A549 (cell line): ENCODE measurements at regions not wholly inside any gene's neighbourhood (a gene's known extent, or its start where the extent isn't known, plus 50 kb on each side); places are given as distances from the start of the nearest gene placed in this dataset.

ENCODE experiments used
- ATAC-seq, 2 experiments: fragments of 200-7000 bp in 1 of 2; fragments of >200 bp in 1 of 2; cut with Nextera tagmentation in 1 of 2; cut with Tn5 transposase in 1 of 2; 3 replicates each; pipeline versions ENCODE4 v1.8.0 to v1.9.1; 2018 to 2020; ENCODE audit warnings: mild to moderate bottlenecking in 1 of 2, moderate library complexity in 1 of 2
- CTCF ChIA-PET: fragments of 300-600 bp; sonication (Branson Sonifier 250); formaldehyde crosslinking; extraction: SDS; loops from one replicate; lab custom pipeline; 2021; ENCODE audit warnings: antibody characterized with exemption, inconsistent platforms; lab: Yijun Ruan, JAX
- POLR2A ChIA-PET: fragments of 350-600 bp; formaldehyde crosslinking; extraction: SDS; loops from one replicate; lab custom pipeline; 2021; ENCODE audit warnings: antibody characterized with exemption, inconsistent platforms; lab: Yijun Ruan, JAX
- DNase-seq, 2 experiments: peaks; one replicate each; pipeline versions ENCODE4 v3.0.0 to v3.0.0-alpha.2; 2011 to 2016; ENCODE audit warnings: low read depth in 1 of 2, low spot score in 1 of 2
- FAIRE-seq: peaks from 2 replicates; lab custom pipeline; 2011; peaks lifted over from hg19 to GRCh38; lab: Jason Lieb, UNC
- H3K27ac ChIP-seq, 2 experiments: fragments of >200 bp; sonication (Bioruptor Twin); formaldehyde crosslinking; 3 replicates each; pipeline ENCODE4 v1.5.1; 2016 to 2017
- H3K4me1 ChIP-seq: fragments of >200 bp; sonication (Bioruptor Twin); formaldehyde crosslinking; 3 replicates; pipeline ENCODE4 v1.6.1; 2016
- H3K4me2 ChIP-seq: fragments of >200 bp; sonication (Bioruptor Twin); formaldehyde crosslinking; 3 replicates; pipeline ENCODE4 v1.6.1; 2016
- H3K4me3 ChIP-seq: fragments of >200 bp; sonication (Bioruptor Twin); formaldehyde crosslinking; 3 replicates; pipeline ENCODE4 v1.5.1; 2016
- H3K9me3 ChIP-seq: fragments of >200 bp; sonication (Bioruptor Twin); formaldehyde crosslinking; 3 replicates; pipeline ENCODE4 v1.6.1; 2016
- CEBPB ChIP-seq, 2 experiments: fragments of >200 bp in 1 of 2; sonication (Bioruptor Twin) in 1 of 2; formaldehyde crosslinking in 1 of 2; IDR thresholded peaks; 2 replicates each; pipeline ENCODE4 v1.6.1; 2012 to 2016
- CHD4 ChIP-seq: fragments of 200-600 bp; sonication (generic); IDR thresholded peaks from 2 replicates; pipeline ENCODE4 v1.6.1; 2016; ENCODE audit warnings: antibody characterized with exemption, mild to moderate bottlenecking, borderline replicate concordance
- EHF ChIP-seq: fragments of 250-450 bp; sonication (Bioruptor Pico); IDR thresholded peaks from 2 replicates; pipeline ENCODE4 v1.5.0; 2020; ENCODE audit warnings: mild to moderate bottlenecking
- EHMT2 ChIP-seq: fragments of 200-600 bp; sonication (generic); IDR thresholded peaks from 2 replicates; pipeline ENCODE4 v1.6.1; 2016; ENCODE audit warnings: antibody characterized with exemption, low read depth, mild to moderate bottlenecking, moderate library complexity
- GATA3 ChIP-seq: IDR thresholded peaks from 2 replicates; pipeline ENCODE4 v1.6.1; 2012; ENCODE audit warnings: borderline replicate concordance
- HOXB13 ChIP-seq: fragments of 250-450 bp; sonication (Bioruptor Pico); IDR thresholded peaks from 2 replicates; pipeline ENCODE4 v1.5.0; 2020; ENCODE audit warnings: low read depth, mild to moderate bottlenecking, moderate library complexity
- KDM1A ChIP-seq: fragments of 200-600 bp; sonication (generic); IDR thresholded peaks from 2 replicates; pipeline ENCODE4 v1.6.1; 2016; ENCODE audit warnings: low read depth, mild to moderate bottlenecking
- MAZ ChIP-seq: fragments of 150-350 bp; IDR thresholded peaks from 2 replicates; pipeline ENCODE4 v1.6.1; 2014; ENCODE audit warnings: antibody characterized with exemption, low read depth, low read length, borderline replicate concordance
- PHF8 ChIP-seq: fragments of 200-600 bp; sonication (generic); IDR thresholded peaks from 2 replicates; pipeline ENCODE4 v1.6.1; 2016; ENCODE audit warnings: low read depth, mild to moderate bottlenecking, antibody characterized with exemption, moderate library complexity, borderline replicate concordance
- POLR2AphosphoS2 ChIP-seq: conservative IDR thresholded peaks from 2 replicates; pipeline ENCODE4 v1.6.1; 2012; ENCODE audit warnings: low read length, improper control_type of control experiment, inconsistent platforms
- RCOR1 ChIP-seq: fragments of 150-350 bp; IDR thresholded peaks from 2 replicates; pipeline ENCODE4 v1.6.1; 2014; ENCODE audit warnings: antibody characterized with exemption, low read length, low read depth
- RNF2 ChIP-seq: fragments of 200-600 bp; sonication (generic); IDR thresholded peaks from 2 replicates; pipeline ENCODE4 v1.6.1; 2016; ENCODE audit warnings: low read depth, mild to moderate bottlenecking, antibody characterized with exemption, moderate library complexity, borderline replicate concordance
- SMC3 ChIP-seq: fragments of >200 bp; sonication (Bioruptor Twin); formaldehyde crosslinking; IDR thresholded peaks from 3 replicates; pipeline ENCODE4 v1.6.1; 2018; ENCODE audit warnings: inconsistent platforms
- WGBS: methylation state at CpG from one replicate; pipeline ENCODE4 v1.1.6; 2017; ENCODE audit errors: missing lambda C conversion rate; 5-methylcytosine and 5-hydroxymethylcytosine counted together
- TF ChIP-seq, protein P1 (sequence below): fragments of >200 bp; sonication (Bioruptor Twin); formaldehyde crosslinking; IDR thresholded peaks from 3 replicates; pipeline ENCODE4 v1.5.1; 2016
- TF ChIP-seq, protein P2 (sequence below): fragments of 250-450 bp; sonication (Bioruptor Pico); IDR thresholded peaks from 2 replicates; pipeline ENCODE4 v1.5.0; 2020; ENCODE audit warnings: low read depth, mild to moderate bottlenecking, moderate library complexity
- TF ChIP-seq, protein P3 (sequence below): fragments of 250-450 bp; sonication (Bioruptor Pico); IDR thresholded peaks from 2 replicates; pipeline ENCODE4 v1.5.0; 2021; ENCODE audit warnings: mild to moderate bottlenecking, moderate library complexity, borderline replicate concordance
- TF ChIP-seq, protein P4 (sequence below): IDR thresholded peaks from 2 replicates; pipeline ENCODE4 v1.6.1; 2012
- TF ChIP-seq, protein P5 (sequence below): fragments of >200 bp; sonication (Bioruptor Twin); formaldehyde crosslinking; IDR thresholded peaks from 2 replicates; pipeline ENCODE4 v1.6.1; 2016

GRCh38 chr1:186620566-186621350, 59.5 kb downstream of the PTGS2 start:
- no peak for ATAC-seq
- H3K4me1 ChIP-seq, result peaks cover 7% of the 10 kb centered on the region
- WGBS, result 89% methylated on average over 2 of the region's 2 CpGs
- no peaks in the 10 kb centered on the region for H3K9me3 ChIP-seq
- H3K4me3 ChIP-seq, result no peak overlapping the region
- DNase-seq, result no peak
- H3K4me2 ChIP-seq, result no peak overlapping the region
- no peak for FAIRE-seq
- ChIA-PET CTCF (interaction anchor here (1.1 to 4.2 kb wide), 2 partner anchors 10 to 15 kb away, joined by 3 to 12 read pairs; no protein-coding TSS in a partner anchor), POLR2A (no interaction called here)
- H3K27ac ChIP-seq, result no peak overlapping the region
- TF ChIP-seq, protein P1, sequence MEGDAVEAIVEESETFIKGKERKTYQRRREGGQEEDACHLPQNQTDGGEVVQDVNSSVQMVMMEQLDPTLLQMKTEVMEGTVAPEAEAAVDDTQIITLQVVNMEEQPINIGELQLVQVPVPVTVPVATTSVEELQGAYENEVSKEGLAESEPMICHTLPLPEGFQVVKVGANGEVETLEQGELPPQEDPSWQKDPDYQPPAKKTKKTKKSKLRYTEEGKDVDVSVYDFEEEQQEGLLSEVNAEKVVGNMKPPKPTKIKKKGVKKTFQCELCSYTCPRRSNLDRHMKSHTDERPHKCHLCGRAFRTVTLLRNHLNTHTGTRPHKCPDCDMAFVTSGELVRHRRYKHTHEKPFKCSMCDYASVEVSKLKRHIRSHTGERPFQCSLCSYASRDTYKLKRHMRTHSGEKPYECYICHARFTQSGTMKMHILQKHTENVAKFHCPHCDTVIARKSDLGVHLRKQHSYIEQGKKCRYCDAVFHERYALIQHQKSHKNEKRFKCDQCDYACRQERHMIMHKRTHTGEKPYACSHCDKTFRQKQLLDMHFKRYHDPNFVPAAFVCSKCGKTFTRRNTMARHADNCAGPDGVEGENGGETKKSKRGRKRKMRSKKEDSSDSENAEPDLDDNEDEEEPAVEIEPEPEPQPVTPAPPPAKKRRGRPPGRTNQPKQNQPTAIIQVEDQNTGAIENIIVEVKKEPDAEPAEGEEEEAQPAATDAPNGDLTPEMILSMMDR, result no peak
- TF ChIP-seq SMC3 (no peak), EHF (CRISPR knock-in tag) (no peak), CHD4 (no peak), PHF8 (no peak), RCOR1 (no peak), RNF2 (no peak), HOXB13 (CRISPR knock-in tag) (no peak), GATA3 (no peak), POLR2AphosphoS2 (no peak), EHMT2 (no peak)
- TF ChIP-seq, protein P2, sequence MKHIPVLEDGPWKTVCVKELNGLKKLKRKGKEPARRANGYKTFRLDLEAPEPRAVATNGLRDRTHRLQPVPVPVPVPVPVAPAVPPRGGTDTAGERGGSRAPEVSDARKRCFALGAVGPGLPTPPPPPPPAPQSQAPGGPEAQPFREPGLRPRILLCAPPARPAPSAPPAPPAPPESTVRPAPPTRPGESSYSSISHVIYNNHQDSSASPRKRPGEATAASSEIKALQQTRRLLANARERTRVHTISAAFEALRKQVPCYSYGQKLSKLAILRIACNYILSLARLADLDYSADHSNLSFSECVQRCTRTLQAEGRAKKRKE, result no peak

DNA sequence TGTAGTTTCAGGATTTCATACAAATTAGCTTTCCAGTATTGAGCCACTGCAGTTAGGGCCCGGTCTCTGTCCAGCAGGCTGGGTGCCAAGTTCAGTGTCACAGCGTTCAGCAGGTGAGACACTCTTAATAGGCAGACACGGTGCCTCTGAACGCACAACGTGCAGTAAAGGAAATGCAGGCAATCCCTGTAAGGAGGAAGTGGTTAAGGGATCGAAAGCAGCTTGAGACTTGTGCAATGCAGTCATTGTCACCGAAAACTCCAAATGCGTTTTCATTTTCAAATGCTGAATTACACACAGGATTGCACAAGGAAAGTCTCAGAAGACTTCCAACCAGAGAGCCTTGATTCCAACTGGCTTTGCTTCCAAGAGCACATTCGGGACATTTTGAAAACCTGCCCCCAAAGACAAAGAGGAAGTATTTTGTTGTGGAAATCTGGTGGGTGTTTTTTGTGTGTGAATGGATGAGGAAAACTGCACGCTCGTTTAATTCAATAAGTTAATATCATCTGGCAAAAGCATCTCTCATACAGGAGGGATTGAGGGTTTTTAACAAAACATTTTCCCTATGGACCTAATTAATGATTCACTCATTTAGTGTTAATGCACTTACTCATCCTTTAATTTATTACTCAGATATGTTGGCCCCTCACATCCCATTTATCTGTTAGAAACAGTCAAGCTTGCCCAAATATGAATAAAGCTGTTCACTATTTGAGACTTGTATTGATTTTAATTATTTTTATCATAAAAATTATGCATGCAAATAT, 61.6 kb downstream of the PTGS2 start:
- no peak for TF ChIP-seq KDM1A
- TF ChIP-seq, protein P3, sequence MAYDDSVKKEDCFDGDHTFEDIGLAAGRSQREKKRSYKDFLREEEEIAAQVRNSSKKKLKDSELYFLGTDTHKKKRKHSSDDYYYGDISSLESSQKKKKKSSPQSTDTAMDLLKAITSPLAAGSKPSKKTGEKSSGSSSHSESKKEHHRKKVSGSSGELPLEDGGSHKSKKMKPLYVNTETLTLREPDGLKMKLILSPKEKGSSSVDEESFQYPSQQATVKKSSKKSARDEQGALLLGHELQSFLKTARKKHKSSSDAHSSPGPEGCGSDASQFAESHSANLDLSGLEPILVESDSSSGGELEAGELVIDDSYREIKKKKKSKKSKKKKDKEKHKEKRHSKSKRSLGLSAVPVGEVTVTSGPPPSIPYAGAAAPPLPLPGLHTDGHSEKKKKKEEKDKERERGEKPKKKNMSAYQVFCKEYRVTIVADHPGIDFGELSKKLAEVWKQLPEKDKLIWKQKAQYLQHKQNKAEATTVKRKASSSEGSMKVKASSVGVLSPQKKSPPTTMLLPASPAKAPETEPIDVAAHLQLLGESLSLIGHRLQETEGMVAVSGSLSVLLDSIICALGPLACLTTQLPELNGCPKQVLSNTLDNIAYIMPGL (CRISPR knock-in tag), result no peak
- TF ChIP-seq, protein P4, sequence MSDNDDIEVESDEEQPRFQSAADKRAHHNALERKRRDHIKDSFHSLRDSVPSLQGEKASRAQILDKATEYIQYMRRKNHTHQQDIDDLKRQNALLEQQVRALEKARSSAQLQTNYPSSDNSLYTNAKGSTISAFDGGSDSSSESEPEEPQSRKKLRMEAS, result peak; percentile 32
- TF ChIP-seq, protein P5, sequence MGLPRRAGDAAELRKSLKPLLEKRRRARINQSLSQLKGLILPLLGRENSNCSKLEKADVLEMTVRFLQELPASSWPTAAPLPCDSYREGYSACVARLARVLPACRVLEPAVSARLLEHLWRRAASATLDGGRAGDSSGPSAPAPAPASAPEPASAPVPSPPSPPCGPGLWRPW, result no peak
- TF ChIP-seq MAZ, result no peak
- TF ChIP-seq CEBPB (IDR thresholded peaks at IDR 0.05), result peak; percentile 73 to 80
- peaks cover 7% of the 10 kb centered on the region for H3K4me1 ChIP-seq
- 6% methylated on average over 11 of the region's 11 CpGs for WGBS
- peak overlapping the region; percentile 44 for H3K4me3 ChIP-seq
- FAIRE-seq, result no peak
- DNase-seq, result peak; percentile 53 to 67
- CTCF ChIA-PET, result interaction anchor here (1.1 to 4.2 kb wide), 8 partner anchors 13 to 368 kb away, joined by 3 to 13 read pairs (median 4); partner anchors contain the start of gene PTGS2
- POLR2A ChIA-PET, result interaction anchor here (0.9 to 1.6 kb wide), 2 partner anchors 12 to 61 kb away, joined by 3 to 6 read pairs; partner anchors contain the start of gene PTGS2
- peak; percentile 73 to 74; a peak in 5 of 6 replicates for ATAC-seq
- H3K4me2 ChIP-seq, result peak overlapping the region; percentile 96
- H3K27ac ChIP-seq, result peak overlapping the region; percentile 79
- no peaks in the 10 kb centered on the region for H3K9me3 ChIP-seq
